Naive thymus-derived CD4-positive, alpha-beta T cell (primary cell): ENCODE measurements at regions not wholly inside any gene's neighbourhood (a gene's known extent, or its start where the extent isn't known, plus 50 kb on each side); places are given as distances from the start of the nearest gene placed in this dataset.

ENCODE experiments used
- ATAC-seq: fragments of 150-1000 bp; cut with Tn5 transposase; 2 replicates; pipeline ENCODE4 v1.10.0; 2021; ENCODE audit warnings: mild to moderate bottlenecking, moderate library complexity
- CTCF ChIA-PET: fragments of 350-600 bp; sonication (Branson Sonifier 250); formaldehyde crosslinking; loops from one replicate; lab custom pipeline; 2021; ENCODE audit warnings: antibody characterized with exemption; lab: Charles Lee
- POLR2A ChIA-PET: fragments of 350-600 bp; sonication (Branson Sonifier 250); formaldehyde crosslinking; loops from one replicate; lab custom pipeline; 2021; ENCODE audit warnings: antibody characterized with exemption, inconsistent platforms; lab: Charles Lee
- DNase-seq, 9 donors: peaks; one replicate each; pipeline versions ENCODE4 v3.0.0 to v3.0.0-alpha.2; 2020 to 2022; ENCODE audit warnings: mixed read lengths in 1 of 9
- H3K27ac ChIP-seq: one replicate; pipeline ENCODE4 v1.7.0; 2013; ENCODE audit warnings: mild to moderate bottlenecking, low read depth, low read length, moderate library complexity
- H3K27me3 ChIP-seq, 2 donors: one replicate each; pipeline ENCODE4 v1.7.0; 2013; ENCODE audit warnings: low read length in 2 of 2, mild to moderate bottlenecking in 2 of 2, moderate library complexity in 2 of 2; ENCODE audit not compliant: control insufficient read depth in 2 of 2, insufficient read depth in 2 of 2
- H3K36me3 ChIP-seq, 3 experiments: 1 replicate in 2 of 3; 2 replicates in 1 of 3; pipeline ENCODE4 v1.7.0; 2013; ENCODE audit warnings: low read length in 3 of 3, mild to moderate bottlenecking in 3 of 3, moderate library complexity in 1 of 3; ENCODE audit not compliant: insufficient read depth in 3 of 3, control insufficient read depth in 2 of 3
- H3K4me1 ChIP-seq, 2 donors: one replicate each; pipeline ENCODE4 v1.7.0; 2013; ENCODE audit warnings: low read length in 2 of 2, mild to moderate bottlenecking in 2 of 2, moderate library complexity in 1 of 2; ENCODE audit not compliant: control insufficient read depth in 2 of 2, insufficient read depth in 2 of 2
- H3K4me3 ChIP-seq: 2 replicates; pipeline ENCODE4 v1.7.0; 2013; ENCODE audit warnings: mild to moderate bottlenecking, low read length
- H3K9me3 ChIP-seq, 3 experiments: 1 replicate in 2 of 3; 2 replicates in 1 of 3; pipeline ENCODE4 v1.7.0; 2013; ENCODE audit warnings: low read length in 3 of 3; ENCODE audit not compliant: control insufficient read depth in 2 of 3
- H3K27ac Mint-ChIP-seq, 9 donors: one replicate each; pipeline ENCODE4 v1.8.0; 2020 to 2022; ENCODE audit warnings: mixed read lengths in 9 of 9, mild to moderate bottlenecking in 8 of 9, moderate library complexity in 5 of 9, inconsistent platforms in 2 of 9
- H3K27me3 Mint-ChIP-seq, 5 donors: one replicate each; pipeline ENCODE4 v1.8.0; 2021 to 2022; ENCODE audit warnings: mixed read lengths in 5 of 5, mild to moderate bottlenecking in 1 of 5
- H3K36me3 Mint-ChIP-seq, 5 donors: one replicate each; pipeline ENCODE4 v1.8.0; 2020 to 2022; ENCODE audit warnings: mixed read lengths in 5 of 5, mild to moderate bottlenecking in 3 of 5, inconsistent platforms in 1 of 5
- H3K4me1 Mint-ChIP-seq, 7 donors: one replicate each; pipeline ENCODE4 v1.8.0; 2020 to 2022; ENCODE audit warnings: mixed read lengths in 7 of 7, mild to moderate bottlenecking in 3 of 7, inconsistent platforms in 1 of 7
- H3K4me3 Mint-ChIP-seq, 10 donors: one replicate each; pipeline ENCODE4 v1.8.0; 2020 to 2022; ENCODE audit warnings: mild to moderate bottlenecking in 10 of 10, mixed read lengths in 10 of 10, moderate library complexity in 6 of 10, inconsistent platforms in 2 of 10
- H3K9me3 Mint-ChIP-seq, 11 donors: one replicate each; pipeline ENCODE4 v1.8.0; 2020 to 2022; ENCODE audit warnings: mixed read lengths in 11 of 11, mild to moderate bottlenecking in 4 of 11, inconsistent platforms in 1 of 11, moderate library complexity in 1 of 11
- intact Hi-C, 2 donors: fragments of 100-400 bp; cut with micrococcal nuclease; formaldehyde crosslinking; loops; one replicate each; pipeline ENCODE4 v1.15.1; 2023

GRCh38 chr12:69071091-69071370, 138.1 kb upstream of the CPM start:
- H3K27me3 ChIP-seq: no peaks in the 10 kb centered on the region
- POLR2A ChIA-PET: no interaction called here
- Mint-ChIP-seq H3K9me3 (no peaks in the 10 kb centered on the region), H3K27me3 (peaks cover 10 to 20% (median 18%) of the 10 kb centered on the region in 5 donors), H3K4me3 (no peak overlapping the region), H3K4me1 (peaks cover 0 to 7% (median 0%) of the 10 kb centered on the region in 7 donors), H3K36me3 (no peaks in the 10 kb centered on the region), H3K27ac (no peak overlapping the region)
- H3K9me3 ChIP-seq: no peaks in the 10 kb centered on the region
- no peak for DNase-seq
- ATAC-seq: no peak
- intact Hi-C loops: loop anchor here in 1 of 2 donors (2.0 kb wide), 1 partner anchor 184 kb away; no protein-coding TSS in a partner anchor
- H3K4me1 ChIP-seq: no peaks in the 10 kb centered on the region
- H3K36me3 ChIP-seq: no peaks in the 10 kb centered on the region
- no peak overlapping the region for H3K27ac ChIP-seq
- CTCF ChIA-PET: no interaction called here
- no peak overlapping the region for H3K4me3 ChIP-seq

- intact Hi-C loops: no loop called here
- Histone ChIP-seq H3K27me3 (no peaks in the 10 kb centered on the region), H3K27ac (no peak overlapping the region), H3K9me3 (no peaks in the 10 kb centered on the region), H3K4me1 (no peaks in the 10 kb centered on the region), H3K4me3 (no peak overlapping the region), H3K36me3 (no peaks in the 10 kb centered on the region)
- Mint-ChIP-seq H3K4me3 (no peak overlapping the region), H3K27ac (no peak overlapping the region), H3K4me1 (peaks cover 0 to 5% (median 0%) of the 10 kb centered on the region in 7 donors), H3K9me3 (peaks cover 0 to 8% (median 0%) of the 10 kb centered on the region in 11 donors), H3K27me3 (peaks cover 15 to 33% (median 25%) of the 10 kb centered on the region in 5 donors), H3K36me3 (peaks cover 0 to 4% (median 0%) of the 10 kb centered on the region in 5 donors)
- ChIA-PET CTCF (no interaction called here), POLR2A (no interaction called here)
- DNase-seq (no peak), ATAC-seq (no peak)
Observed at GRCh38 chr12:69073035-69073434, 140.1 kb upstream of the CPM start.

GRCh38 chr12:69074556-69075349, 141.8 kb upstream of the CPM start:
- Mint-ChIP-seq H3K4me3 (no peak overlapping the region), H3K9me3 (peaks cover 0 to 8% (median 0%) of the 10 kb centered on the region in 11 donors), H3K36me3 (peaks cover 0 to 4% (median 0%) of the 10 kb centered on the region in 5 donors), H3K27ac (no peak overlapping the region), H3K4me1 (no peaks in the 10 kb centered on the region), H3K27me3 (peaks cover 19 to 39% (median 25%) of the 10 kb centered on the region in 5 donors)
- Histone ChIP-seq H3K27ac (no peak overlapping the region), H3K27me3 (no peaks in the 10 kb centered on the region), H3K4me1 (no peaks in the 10 kb centered on the region), H3K9me3 (no peaks in the 10 kb centered on the region), H3K4me3 (no peak overlapping the region), H3K36me3 (no peaks in the 10 kb centered on the region)
- intact Hi-C loops: no loop called here
- ATAC-seq: no peak
- ChIA-PET CTCF (interaction anchor here (0.7 kb wide), 1 partner anchor 75 kb away, joined by 3 read pairs; no protein-coding TSS in a partner anchor), POLR2A (interaction anchor here (0.6 to 0.9 kb wide), 2 partner anchors 25 to 259 kb away, joined by 3 read pairs; no protein-coding TSS in a partner anchor)
- DNase-seq: no peak

GRCh38 chr12:69083689-69084088, 150.7 kb upstream of the CPM start:
- DNase-seq (no peak), ATAC-seq (no peak)
- no peaks in the 10 kb centered on the region for H3K4me1 Mint-ChIP-seq
- peaks cover 7 to 13% (median 8%) of the 10 kb centered on the region in 5 donors for H3K27me3 Mint-ChIP-seq
- no peaks in the 10 kb centered on the region for H3K27me3 ChIP-seq
- ChIA-PET POLR2A (no interaction called here), CTCF (no interaction called here)
- H3K9me3 Mint-ChIP-seq: peaks cover 0 to 6% (median 0%) of the 10 kb centered on the region in 11 donors
- H3K36me3 ChIP-seq: no peaks in the 10 kb centered on the region
- H3K27ac Mint-ChIP-seq: no peak overlapping the region
- H3K36me3 Mint-ChIP-seq: no peaks in the 10 kb centered on the region
- H3K4me3 ChIP-seq: no peak overlapping the region
- no peak overlapping the region for H3K4me3 Mint-ChIP-seq
- H3K4me1 ChIP-seq: no peaks in the 10 kb centered on the region
- intact Hi-C loops: no loop called here
- no peak overlapping the region for H3K27ac ChIP-seq
- H3K9me3 ChIP-seq: no peaks in the 10 kb centered on the region

- Histone ChIP-seq H3K4me1 (no peaks in the 10 kb centered on the region), H3K9me3 (no peaks in the 10 kb centered on the region), H3K36me3 (no peaks in the 10 kb centered on the region), H3K27me3 (no peaks in the 10 kb centered on the region), H3K4me3 (no peak overlapping the region), H3K27ac (no peak overlapping the region)
- Mint-ChIP-seq H3K36me3 (no peaks in the 10 kb centered on the region), H3K27me3 (peaks cover 12 to 15% (median 14%) of the 10 kb centered on the region in 5 donors), H3K4me1 (no peaks in the 10 kb centered on the region), H3K4me3 (no peak overlapping the region), H3K9me3 (peaks cover 0 to 6% (median 0%) of the 10 kb centered on the region in 11 donors), H3K27ac (no peak overlapping the region)
- ChIA-PET POLR2A (no interaction called here), CTCF (no interaction called here)
- intact Hi-C loops: no loop called here
- DNase-seq (no peak), ATAC-seq (no peak)
Observed at GRCh38 chr12:69084816-69085378, 151.9 kb upstream of the CPM start.

GRCh38 chr12:69085852-69086251, 152.9 kb upstream of the CPM start:
- intact Hi-C loops: no loop called here

More at GRCh38 chr12:69085852-69086251, 152.9 kb upstream of the CPM start:
- Mint-ChIP-seq H3K4me3 (no peak overlapping the region), H3K27me3 (peaks cover 13 to 22% (median 15%) of the 10 kb centered on the region in 5 donors), H3K27ac (no peak overlapping the region), H3K36me3 (no peaks in the 10 kb centered on the region), H3K9me3 (peaks cover 0 to 3% (median 0%) of the 10 kb centered on the region in 11 donors), H3K4me1 (no peaks in the 10 kb centered on the region)
- Histone ChIP-seq H3K27me3 (no peaks in the 10 kb centered on the region), H3K36me3 (no peaks in the 10 kb centered on the region), H3K4me1 (no peaks in the 10 kb centered on the region), H3K9me3 (no peaks in the 10 kb centered on the region), H3K27ac (no peak overlapping the region), H3K4me3 (no peak overlapping the region)
- POLR2A ChIA-PET: interaction anchor here (0.7 kb wide), 1 partner anchor 1252 kb away, joined by 3 read pairs; no protein-coding TSS in a partner anchor
- CTCF ChIA-PET: no interaction called here
- DNase-seq: no peak
- no peak for ATAC-seq
